ENCODE measurements at regions not wholly inside any gene's neighbourhood (a gene's known extent, or its start where the extent isn't known, plus 50 kb on each side); places are given as distances from the start of the nearest gene placed in this dataset.

GRCh38 chr18:1503847-1504246 is 599.2 kb downstream of the ADCYAP1 start:
- TF ChIP-seq, protein P1, sequence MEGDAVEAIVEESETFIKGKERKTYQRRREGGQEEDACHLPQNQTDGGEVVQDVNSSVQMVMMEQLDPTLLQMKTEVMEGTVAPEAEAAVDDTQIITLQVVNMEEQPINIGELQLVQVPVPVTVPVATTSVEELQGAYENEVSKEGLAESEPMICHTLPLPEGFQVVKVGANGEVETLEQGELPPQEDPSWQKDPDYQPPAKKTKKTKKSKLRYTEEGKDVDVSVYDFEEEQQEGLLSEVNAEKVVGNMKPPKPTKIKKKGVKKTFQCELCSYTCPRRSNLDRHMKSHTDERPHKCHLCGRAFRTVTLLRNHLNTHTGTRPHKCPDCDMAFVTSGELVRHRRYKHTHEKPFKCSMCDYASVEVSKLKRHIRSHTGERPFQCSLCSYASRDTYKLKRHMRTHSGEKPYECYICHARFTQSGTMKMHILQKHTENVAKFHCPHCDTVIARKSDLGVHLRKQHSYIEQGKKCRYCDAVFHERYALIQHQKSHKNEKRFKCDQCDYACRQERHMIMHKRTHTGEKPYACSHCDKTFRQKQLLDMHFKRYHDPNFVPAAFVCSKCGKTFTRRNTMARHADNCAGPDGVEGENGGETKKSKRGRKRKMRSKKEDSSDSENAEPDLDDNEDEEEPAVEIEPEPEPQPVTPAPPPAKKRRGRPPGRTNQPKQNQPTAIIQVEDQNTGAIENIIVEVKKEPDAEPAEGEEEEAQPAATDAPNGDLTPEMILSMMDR (IDR thresholded peaks at IDR 0.05): no peak

GRCh38 chr18:1505856-1506255 is 601.2 kb downstream of the ADCYAP1 start:
- TF ChIP-seq, protein P1 (IDR thresholded peaks at IDR 0.05): no peak

- TF ChIP-seq, protein P1 (IDR thresholded peaks at IDR 0.05): no peak
Observed at GRCh38 chr18:1510542-1511179, 606.0 kb downstream of the ADCYAP1 start.

DNA sequence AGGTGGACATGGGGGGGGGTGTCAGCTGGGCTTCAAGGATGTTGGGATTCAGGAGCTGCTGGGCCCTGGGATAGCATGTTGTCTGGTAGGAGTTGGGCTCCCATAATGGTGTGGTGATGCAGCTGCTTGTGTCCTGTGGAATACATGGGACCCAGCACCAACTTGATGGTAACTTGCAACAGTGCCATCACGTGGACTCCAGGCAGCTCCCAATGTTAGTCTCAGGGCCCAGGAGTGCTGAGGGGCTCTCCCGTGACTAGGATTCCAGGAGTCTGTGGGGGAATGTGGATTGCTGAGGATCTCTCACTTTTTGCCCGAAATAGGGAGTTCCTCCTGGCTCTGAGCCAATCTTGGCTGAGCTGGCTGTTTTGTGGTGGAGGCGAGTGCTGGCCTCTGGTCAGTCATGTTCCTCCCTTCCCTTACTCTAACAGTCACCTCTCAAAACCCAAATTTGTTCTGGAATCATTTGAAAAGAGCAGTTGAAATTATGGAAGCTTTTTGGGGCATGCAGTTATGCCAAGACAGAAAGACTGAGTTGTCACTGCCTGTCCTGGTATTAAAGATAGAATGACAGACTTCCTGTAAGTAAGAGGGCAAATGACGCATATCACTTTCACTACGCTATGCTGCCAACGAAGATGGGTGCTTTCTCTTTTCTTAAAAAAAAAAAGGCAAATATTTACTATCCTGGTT is 607.1 kb downstream of the ADCYAP1 start:
- TF ChIP-seq, protein P1 (IDR thresholded peaks at IDR 0.05): no peak

DNA sequence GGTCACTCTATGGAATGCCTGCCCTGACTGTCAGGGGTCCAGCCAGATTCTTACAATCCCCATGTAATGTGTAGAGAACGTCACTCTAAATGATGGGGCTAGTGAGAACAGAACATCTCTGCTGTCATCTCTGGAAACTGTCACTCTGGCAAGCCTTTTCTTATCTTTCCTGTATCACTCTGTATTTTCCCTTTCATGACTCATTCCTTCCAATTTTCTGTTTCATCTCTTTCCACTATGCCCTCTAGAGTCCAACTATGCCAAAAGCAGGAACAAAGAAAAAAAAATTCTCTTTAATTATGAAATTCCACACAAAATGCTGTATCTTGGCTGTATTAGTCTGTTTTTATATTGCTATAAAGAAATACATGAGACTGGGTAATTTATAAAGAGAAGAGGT is 608.8 kb downstream of the ADCYAP1 start:
- TF ChIP-seq, protein P1 (IDR thresholded peaks at IDR 0.05): 0 out of 2 replicates have a peak, but pooled peaks have one; percentile 16

GRCh38 chr18:1522249-1522615 is 617.6 kb downstream of the ADCYAP1 start:
- TF ChIP-seq, protein P1 (IDR thresholded peaks at IDR 0.05): no peak

DNA sequence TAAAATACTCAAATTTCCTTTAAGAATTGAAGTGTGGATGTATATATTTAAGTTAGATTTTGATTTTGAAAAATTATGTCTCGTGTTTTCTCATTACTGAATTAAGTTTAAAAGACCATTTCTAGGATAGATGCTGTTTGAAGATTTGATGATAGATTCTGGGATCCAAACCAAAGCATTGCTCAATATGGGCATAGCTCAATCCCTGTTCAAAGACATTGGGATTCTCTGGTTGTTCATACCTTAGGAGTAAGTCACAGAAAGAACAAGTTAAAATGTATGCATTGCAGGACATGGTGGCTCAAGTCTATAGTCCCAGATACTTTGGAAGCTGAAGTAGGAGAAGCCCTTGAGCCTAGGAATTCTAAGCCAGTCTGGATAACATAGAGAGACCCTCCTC is 622.3 kb downstream of the ADCYAP1 start:
- TF ChIP-seq, protein P1 (IDR thresholded peaks at IDR 0.05): no peak

All from LNCAP (cell line).